GM10248 (cell line): ENCODE measurements at regions not wholly inside any gene's neighbourhood (a gene's known extent, or its start where the extent isn't known, plus 50 kb on each side); places are given as distances from the start of the nearest gene placed in this dataset.

ENCODE experiments used
- CTCF ChIA-PET: fragments of 300-600 bp; sonication (Branson Sonifier 250); formaldehyde crosslinking; extraction: SDS; loops from one replicate; lab custom pipeline; 2021; ENCODE audit warnings: antibody characterized with exemption; lab: Yijun Ruan, JAX
- POLR2A ChIA-PET: fragments of 350-650 bp; sonication (Branson Sonifier 250); formaldehyde crosslinking; extraction: SDS; loops from one replicate; lab custom pipeline; 2020; ENCODE audit warnings: antibody characterized with exemption; lab: Yijun Ruan, JAX
- DNase-seq: peaks from one replicate; pipeline ENCODE4 v3.0.0; 2012; ENCODE audit errors: extremely low spot score
- CTCF ChIP-seq: IDR thresholded peaks from 2 replicates; pipeline ENCODE4 v1.5.1; 2012; ENCODE audit warnings: mild to moderate bottlenecking, low read depth; ENCODE audit errors: extremely low read depth, missing control alignments, control extremely low read depth

- ChIA-PET POLR2A (no interaction called here), CTCF (interaction anchor here (1.0 to 1.2 kb wide), 2 partner anchors 13 to 21 kb away, joined by 3 to 4 read pairs; no protein-coding TSS in a partner anchor)
- no peak for DNase-seq
- no peak for TF ChIP-seq CTCF
Observed at GRCh38 chr2:60621688-60622429, 68.4 kb upstream of the BCL11A start.

- no peak for DNase-seq
- no peak for TF ChIP-seq CTCF
- ChIA-PET CTCF (interaction anchor here (1.0 kb wide), 1 partner anchor 11 kb away, joined by 3 read pairs; no protein-coding TSS in a partner anchor), POLR2A (no interaction called here)
Observed at GRCh38 chr2:60623040-60623439, 69.6 kb upstream of the BCL11A start.

GRCh38 chr2:60627412-60627811, 74.0 kb upstream of the BCL11A start:
- POLR2A ChIA-PET = no interaction called here
- no peak for DNase-seq
- CTCF ChIA-PET = interaction anchor here (1.3 kb wide), 1 partner anchor 14 kb away, joined by 4 read pairs; no protein-coding TSS in a partner anchor
- no peak for TF ChIP-seq CTCF

- CTCF ChIA-PET = interaction anchor here (1.3 to 2.2 kb wide), 4 partner anchors 11 to 46 kb away, joined by 3 to 10 read pairs (median 6); no protein-coding TSS in a partner anchor
- POLR2A ChIA-PET = no interaction called here
- DNase-seq = no peak
- TF ChIP-seq CTCF = no peak
Observed at GRCh38 chr2:60628026-60628425, 74.6 kb upstream of the BCL11A start.

- no peak for DNase-seq
- CTCF ChIA-PET = interaction anchor here (1.1 to 2.2 kb wide), 6 partner anchors 11 to 47 kb away, joined by 3 to 10 read pairs (median 4); no protein-coding TSS in a partner anchor
- TF ChIP-seq CTCF = no peak
- POLR2A ChIA-PET = no interaction called here
Observed at GRCh38 chr2:60628615-60629304, 75.3 kb upstream of the BCL11A start.

GRCh38 chr2:60629305-60629662, 75.8 kb upstream of the BCL11A start:
- TF ChIP-seq CTCF = no peak
- CTCF ChIA-PET = interaction anchor here (1.1 to 2.2 kb wide), 5 partner anchors 11 to 48 kb away, joined by 3 to 10 read pairs (median 3); no protein-coding TSS in a partner anchor
- POLR2A ChIA-PET = no interaction called here
- DNase-seq = no peak
